Lower lobe of right lung (tissue), 2 donors: ENCODE measurements at regions not wholly inside any gene's neighbourhood (a gene's known extent, or its start where the extent isn't known, plus 50 kb on each side); places are given as distances from the start of the nearest gene placed in this dataset.
"Not testable (repeated sequence)": the region's sequence is repeated elsewhere in the genome, so short reads cannot be mapped to it uniquely, and the experiment has no call there.

ENCODE experiments used
- ATAC-seq, 2 donors: fragments of 200-7000 bp; cut with Tn5 transposase; one replicate each; pipeline ENCODE4 v1.9.1; 2020 to 2022; ENCODE audit warnings: mild to moderate bottlenecking in 2 of 2, moderate library complexity in 2 of 2
- DNase-seq: peaks from one replicate; pipeline ENCODE4 v3.0.0-alpha.2; 2020
- H3K27ac ChIP-seq: fragments of 200-600 bp; one replicate; pipeline ENCODE4 v1.8.0; 2022
- H3K27me3 ChIP-seq: fragments of 200-600 bp; one replicate; pipeline ENCODE4 v1.8.0; 2022; ENCODE audit warnings: low read depth
- H3K36me3 ChIP-seq: fragments of 200-600 bp; one replicate; pipeline ENCODE4 v1.8.0; 2022; ENCODE audit warnings: mild to moderate bottlenecking
- H3K4me1 ChIP-seq: fragments of 200-600 bp; one replicate; pipeline ENCODE4 v1.8.0; 2022
- H3K4me3 ChIP-seq: fragments of 200-600 bp; one replicate; pipeline ENCODE4 v1.8.0; 2022; ENCODE audit warnings: mild to moderate bottlenecking
- H3K9me3 ChIP-seq: fragments of 200-600 bp; one replicate; pipeline ENCODE4 v1.8.0; 2022
- intact Hi-C: fragments of 100-400 bp; cut with DNase I; formaldehyde crosslinking; loops from one replicate; pipeline ENCODE4 v1.11.0; 2022
- TF ChIP-seq, protein P1 (sequence below): fragments of 200-600 bp; IDR thresholded peaks from one replicate; pipeline ENCODE4 v1.8.0; 2022; ENCODE audit warnings: antibody characterized with exemption, mild to moderate bottlenecking
- donor health status: DM: no; HTN: yes; CAD: no; lungs with severe emphysema.

DNA sequence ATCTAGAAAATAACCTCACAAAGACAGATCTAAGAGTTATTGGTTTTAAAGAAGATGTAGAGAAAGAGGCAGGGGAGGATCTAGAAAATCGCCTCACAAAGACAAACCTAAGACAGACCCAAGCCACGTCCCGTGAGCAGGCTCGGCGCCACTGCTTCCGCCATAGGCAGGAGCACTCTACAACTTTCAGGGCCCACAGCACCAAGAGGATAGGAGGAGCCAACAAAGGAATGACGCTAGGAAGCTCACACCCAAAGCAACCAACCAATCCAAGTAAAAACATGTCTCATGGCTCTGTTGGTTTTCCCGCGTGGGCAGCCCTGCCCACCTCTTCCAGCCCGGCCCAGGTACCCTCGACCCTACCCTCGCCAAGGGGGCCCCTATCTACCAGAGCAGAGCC is 4167.4 kb upstream of the OR11H1 start:
- Histone ChIP-seq H3K9me3 (no peaks in the 10 kb centered on the region), H3K36me3 (no peaks in the 10 kb centered on the region), H3K4me3 (no peak overlapping the region), H3K27me3 (no peaks in the 10 kb centered on the region), H3K4me1 (no peaks in the 10 kb centered on the region), H3K27ac (no peak overlapping the region)
- TF ChIP-seq, protein P1, sequence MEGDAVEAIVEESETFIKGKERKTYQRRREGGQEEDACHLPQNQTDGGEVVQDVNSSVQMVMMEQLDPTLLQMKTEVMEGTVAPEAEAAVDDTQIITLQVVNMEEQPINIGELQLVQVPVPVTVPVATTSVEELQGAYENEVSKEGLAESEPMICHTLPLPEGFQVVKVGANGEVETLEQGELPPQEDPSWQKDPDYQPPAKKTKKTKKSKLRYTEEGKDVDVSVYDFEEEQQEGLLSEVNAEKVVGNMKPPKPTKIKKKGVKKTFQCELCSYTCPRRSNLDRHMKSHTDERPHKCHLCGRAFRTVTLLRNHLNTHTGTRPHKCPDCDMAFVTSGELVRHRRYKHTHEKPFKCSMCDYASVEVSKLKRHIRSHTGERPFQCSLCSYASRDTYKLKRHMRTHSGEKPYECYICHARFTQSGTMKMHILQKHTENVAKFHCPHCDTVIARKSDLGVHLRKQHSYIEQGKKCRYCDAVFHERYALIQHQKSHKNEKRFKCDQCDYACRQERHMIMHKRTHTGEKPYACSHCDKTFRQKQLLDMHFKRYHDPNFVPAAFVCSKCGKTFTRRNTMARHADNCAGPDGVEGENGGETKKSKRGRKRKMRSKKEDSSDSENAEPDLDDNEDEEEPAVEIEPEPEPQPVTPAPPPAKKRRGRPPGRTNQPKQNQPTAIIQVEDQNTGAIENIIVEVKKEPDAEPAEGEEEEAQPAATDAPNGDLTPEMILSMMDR = no peak
- intact Hi-C loops = no loop called here
- ATAC-seq = peak in 1 of 2 donors; percentile 38
- DNase-seq = peak; percentile 43

DNA sequence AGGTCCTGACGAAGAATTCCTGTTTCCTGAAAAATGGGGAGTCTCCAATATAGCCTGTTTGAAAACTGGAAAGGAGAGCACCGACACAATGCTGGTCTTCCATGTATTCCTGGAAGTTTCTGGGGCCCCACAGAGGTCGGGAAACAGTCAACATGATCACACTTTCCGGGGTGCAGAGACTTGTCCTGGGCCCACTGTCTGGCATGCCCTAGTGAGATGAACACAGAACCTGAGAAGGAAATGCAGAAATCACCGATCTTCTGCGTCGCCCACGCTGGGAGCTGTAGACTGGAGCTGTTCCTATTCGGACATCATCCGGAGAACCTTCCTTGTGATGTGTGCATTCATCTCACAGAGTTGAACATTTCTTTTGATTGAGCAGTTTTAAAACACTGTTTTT is 4166.5 kb upstream of the OR11H1 start:
- DNase-seq, H3K36me3 ChIP-seq, H3K4me3 ChIP-seq, H3K9me3 ChIP-seq, H3K27ac ChIP-seq, H3K27me3 ChIP-seq, ATAC-seq, H3K4me1 ChIP-seq, intact Hi-C loops: not testable (repeated sequence)

DNA sequence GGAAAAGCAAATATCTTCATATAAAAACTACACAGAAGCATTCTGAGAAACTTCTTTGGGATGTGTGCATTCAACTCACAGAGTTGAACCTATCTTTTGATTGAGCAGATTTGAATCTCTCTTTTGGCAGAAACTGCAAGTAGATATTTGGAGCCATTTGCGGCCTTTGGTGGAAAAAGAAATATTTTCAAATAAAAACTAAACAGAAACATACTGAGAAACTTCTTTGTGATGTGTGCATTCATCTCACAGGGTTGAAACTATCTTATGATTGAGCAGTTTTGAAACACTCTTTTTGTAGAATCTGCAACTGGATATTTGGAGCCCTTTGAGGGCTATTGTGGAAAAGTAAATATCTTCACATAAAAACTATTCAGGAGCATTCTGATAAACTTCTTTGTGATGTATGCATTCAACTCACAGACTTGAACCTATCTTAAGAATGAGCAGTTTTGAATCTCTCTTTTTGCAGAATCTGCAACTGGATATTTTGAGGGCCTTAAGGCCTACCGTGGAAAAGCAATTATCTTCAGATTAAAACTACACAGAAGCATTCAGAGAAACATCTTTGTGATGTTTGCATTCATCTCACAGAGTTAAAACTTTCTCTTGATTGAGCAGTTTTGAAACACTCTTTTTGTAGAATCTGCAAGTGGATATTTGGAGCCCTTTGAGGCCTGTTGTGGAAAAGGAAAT is 4158.2 kb upstream of the OR11H1 start:
- DNase-seq, H3K36me3 ChIP-seq, H3K27me3 ChIP-seq, H3K4me3 ChIP-seq, H3K27ac ChIP-seq, H3K4me1 ChIP-seq, ATAC-seq, intact Hi-C loops: not testable (repeated sequence)
- H3K9me3 ChIP-seq = peaks cover 18% of the 10 kb centered on the region

DNA sequence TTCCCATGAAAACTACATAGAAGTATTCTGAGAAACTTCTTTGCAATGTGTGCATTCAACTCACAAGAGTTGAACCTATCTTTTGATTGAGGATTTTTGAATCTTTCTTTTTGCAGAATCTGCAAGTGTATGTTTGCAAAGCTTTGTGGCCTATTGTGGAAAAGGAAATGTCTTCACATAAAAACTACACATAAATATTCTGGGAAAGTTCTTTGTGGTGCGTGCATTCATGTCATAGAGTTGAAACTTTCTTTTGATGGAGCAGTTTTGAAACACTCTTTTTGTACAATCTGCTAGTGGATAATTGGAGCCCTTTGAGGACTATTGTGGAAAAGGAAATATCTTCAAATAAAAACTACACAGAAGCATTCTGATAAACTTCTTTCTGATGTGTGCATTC is 4157.7 kb upstream of the OR11H1 start:
- H3K4me3 ChIP-seq, intact Hi-C loops, DNase-seq, H3K27me3 ChIP-seq, H3K36me3 ChIP-seq, H3K27ac ChIP-seq, H3K4me1 ChIP-seq: not testable (repeated sequence)
- H3K9me3 ChIP-seq = peaks cover 18% of the 10 kb centered on the region
- peak in 1 of 2 donors; percentile 53 for ATAC-seq
